HG03025 (cell line): ENCODE measurements at regions not wholly inside any gene's neighbourhood (a gene's known extent, or its start where the extent isn't known, plus 50 kb on each side); places are given as distances from the start of the nearest gene placed in this dataset.

Source experiments
- ATAC-seq: cut with Tn5 transposase; IDR thresholded peaks from one replicate; pipeline ENCODE4 v1.9.1; 2021; ENCODE audit warnings: mild to moderate bottlenecking, moderate library complexity; ENCODE audit not compliant: unreplicated experiment, low FRiP score

- ATAC-seq: no peak
Observed at GRCh38 chr18:34159691-34160185, 65.0 kb downstream of the NOL4 start.

- no peak for ATAC-seq
Observed at GRCh38 chr18:34158881-34159690, 65.6 kb downstream of the NOL4 start.

- no peak for ATAC-seq
Observed at GRCh38 chr18:34153711-34154110, 71.0 kb downstream of the NOL4 start.

- ATAC-seq: no peak
Observed at GRCh38 chr18:34131006-34131405, 93.7 kb downstream of the NOL4 start.

- ATAC-seq: no peak
Observed at GRCh38 chr18:34128436-34128835, 96.3 kb downstream of the NOL4 start.

GRCh38 chr18:34126121-34126520, 98.6 kb downstream of the NOL4 start:
- no peak for ATAC-seq

GRCh38 chr18:34122724-34123334, 101.9 kb downstream of the NOL4 start:
- ATAC-seq: peak; percentile 78

GRCh38 chr18:34121200-34121721, 103.5 kb downstream of the NOL4 start:
- no peak for ATAC-seq

- no peak for ATAC-seq
Observed at GRCh38 chr18:34120294-34120693, 104.4 kb downstream of the NOL4 start.

GRCh38 chr18:34117319-34117718, 107.4 kb downstream of the NOL4 start:
- ATAC-seq: no peak

GRCh38 chr18:34115409-34116081, 109.2 kb downstream of the NOL4 start:
- no peak for ATAC-seq

GRCh38 chr18:34114996-34115395, 109.7 kb downstream of the NOL4 start:
- ATAC-seq: no peak

- ATAC-seq: no peak
Observed at GRCh38 chr18:34108206-34108605, 116.5 kb downstream of the NOL4 start.

GRCh38 chr18:34098109-34098508, 126.6 kb downstream of the NOL4 start:
- ATAC-seq: no peak

GRCh38 chr18:34097312-34097711, 127.4 kb downstream of the NOL4 start:
- no peak for ATAC-seq

- ATAC-seq: no peak
Observed at GRCh38 chr18:34094148-34094547, 130.6 kb downstream of the NOL4 start.

- no peak for ATAC-seq
Observed at GRCh38 chr18:34092796-34093195, 131.9 kb downstream of the NOL4 start.

GRCh38 chr18:34086370-34086769, 138.3 kb downstream of the NOL4 start:
- ATAC-seq: no peak

- ATAC-seq: no peak
Observed at GRCh38 chr18:34085140-34085739, 139.5 kb downstream of the NOL4 start.

- no peak for ATAC-seq
Observed at GRCh38 chr18:34084635-34085034, 140.1 kb downstream of the NOL4 start.
